Smooth muscle cell (in vitro differentiated cells): ENCODE measurements at regions not wholly inside any gene's neighbourhood (a gene's known extent, or its start where the extent isn't known, plus 50 kb on each side); places are given as distances from the start of the nearest gene placed in this dataset.

Source experiments
- DNase-seq: peaks from one replicate; lab custom pipeline; 2025; ENCODE audit not compliant: unreplicated experiment; lab: John Stamatoyannopoulos, UW
- H2AFZ ChIP-seq: fragments of 200-600 bp; sonication (generic); 2 replicates; pipeline ENCODE4 v1.6.0; 2016; ENCODE audit warnings: antibody characterized with exemption, low read depth, mild to moderate bottlenecking
- H3F3A ChIP-seq: fragments of 200-600 bp; sonication (generic); 2 replicates; pipeline ENCODE4 v1.6.0; 2017; ENCODE audit warnings: antibody characterized with exemption, low read depth
- H3K27ac ChIP-seq: fragments of 200-600 bp; sonication (generic); 2 replicates; pipeline ENCODE4 v1.5.1; 2016; ENCODE audit warnings: low read depth, mild to moderate bottlenecking
- H3K27me3 ChIP-seq: fragments of 200-600 bp; sonication (generic); 2 replicates; pipeline ENCODE4 v1.6.1; 2016; ENCODE audit warnings: low read depth, mild to moderate bottlenecking
- H3K36me3 ChIP-seq: fragments of 200-600 bp; sonication (generic); 2 replicates; pipeline ENCODE4 v1.5.1; 2016; ENCODE audit warnings: low read depth
- H3K4me1 ChIP-seq: fragments of 200-600 bp; sonication (generic); 2 replicates; pipeline ENCODE4 v1.5.1; 2016; ENCODE audit warnings: low read depth
- H3K4me2 ChIP-seq: fragments of 200-600 bp; sonication (generic); 2 replicates; pipeline ENCODE4 v1.6.0; 2016; ENCODE audit warnings: mild to moderate bottlenecking
- H3K4me3 ChIP-seq: fragments of 200-600 bp; sonication (generic); 2 replicates; pipeline ENCODE4 v1.5.1; 2016; ENCODE audit warnings: mild to moderate bottlenecking
- H3K79me2 ChIP-seq: fragments of 200-600 bp; sonication (generic); 2 replicates; pipeline ENCODE4 v1.6.0; 2016; ENCODE audit warnings: low read depth, mild to moderate bottlenecking
- H3K9ac ChIP-seq: fragments of 200-600 bp; sonication (generic); 2 replicates; pipeline ENCODE4 v1.6.0; 2016; ENCODE audit warnings: low read depth
- H3K9me3 ChIP-seq: fragments of 200-600 bp; sonication (generic); replicated peaks from 2 replicates; pipeline ENCODE4 v1.5.1; 2016; ENCODE audit warnings: low read depth
- H4K20me1 ChIP-seq: fragments of 200-600 bp; sonication (generic); 2 replicates; pipeline ENCODE4 v1.6.0; 2016; ENCODE audit warnings: low read depth
- CTCF ChIP-seq: fragments of 200-600 bp; sonication (generic); IDR thresholded peaks from 2 replicates; pipeline ENCODE4 v1.5.1; 2017; ENCODE audit warnings: borderline replicate concordance, mild to moderate bottlenecking, antibody characterized with exemption; ENCODE audit not compliant: insufficient read depth, poor library complexity, severe bottlenecking
- WGBS: methylation state at CpG from one replicate; pipeline ENCODE4 v1.1.7; 2016; ENCODE audit warnings: low lambda C conversion rate; 5-methylcytosine and 5-hydroxymethylcytosine counted together

GRCh38 chr3:174532216-174532615, 326.9 kb upstream of the NAALADL2 start:
- no peak for DNase-seq
- Histone ChIP-seq H2AFZ (no peak overlapping the region), H3K27me3 (no peaks in the 10 kb centered on the region), H3F3A (no peaks in the 10 kb centered on the region), H3K4me3 (no peak overlapping the region), H3K9ac (no peak overlapping the region), H4K20me1 (no peaks in the 10 kb centered on the region), H3K36me3 (no peaks in the 10 kb centered on the region), H3K27ac (no peak overlapping the region), H3K9me3 (no peaks in the 10 kb centered on the region), H3K79me2 (no peaks in the 10 kb centered on the region), H3K4me1 (peaks cover 21% of the 10 kb centered on the region), H3K4me2 (no peak overlapping the region)
- 100% methylated on average over 1 of the region's 1 CpG for WGBS
- no peak for TF ChIP-seq CTCF

DNA sequence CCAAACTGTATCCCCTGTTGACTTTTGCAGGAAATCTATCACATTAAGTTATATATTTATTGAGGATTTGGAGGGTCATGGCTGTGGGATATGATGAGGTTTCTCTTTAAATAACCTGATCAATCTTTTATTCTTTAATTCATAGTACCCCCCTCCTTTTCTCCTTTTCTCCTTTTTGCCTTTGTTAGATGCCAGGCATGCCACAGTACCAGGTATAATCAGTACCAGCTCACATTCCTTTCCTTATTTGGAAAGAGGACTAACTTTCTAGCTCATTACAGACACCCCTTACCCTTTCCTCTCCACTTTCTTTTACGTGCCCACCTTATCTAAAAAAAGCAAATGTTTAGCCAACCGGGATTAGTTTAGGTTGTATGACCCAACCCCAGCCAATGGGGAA, 326.4 kb upstream of the NAALADL2 start:
- peak overlapping the region; percentile 33 for H3K4me2 ChIP-seq

GRCh38 chr3:174533286-174533685, 325.8 kb upstream of the NAALADL2 start:
- no peaks in the 10 kb centered on the region for H3K79me2 ChIP-seq
- H3K9me3 ChIP-seq, result no peaks in the 10 kb centered on the region
- no peak for DNase-seq
- WGBS, result 79% methylated on average over 2 of the region's 2 CpGs
- no peak overlapping the region for H3K9ac ChIP-seq
- peaks cover 23% of the 10 kb centered on the region for H3K4me1 ChIP-seq
- no peak for TF ChIP-seq CTCF
- no peak overlapping the region for H2AFZ ChIP-seq
- no peaks in the 10 kb centered on the region for H3K27me3 ChIP-seq
- H4K20me1 ChIP-seq, result no peaks in the 10 kb centered on the region
- H3F3A ChIP-seq, result no peaks in the 10 kb centered on the region
- no peaks in the 10 kb centered on the region for H3K36me3 ChIP-seq
- H3K4me3 ChIP-seq, result no peak overlapping the region
- no peak overlapping the region for H3K27ac ChIP-seq
- peak overlapping the region; percentile 33 for H3K4me2 ChIP-seq

More for the DNA sequence above, 326.4 kb upstream of the NAALADL2 start:
- no peaks in the 10 kb centered on the region for H3F3A ChIP-seq
- no peaks in the 10 kb centered on the region for H4K20me1 ChIP-seq
- no peak overlapping the region for H3K9ac ChIP-seq
- H3K4me1 ChIP-seq, result peaks cover 21% of the 10 kb centered on the region
- TF ChIP-seq CTCF, result no peak
- WGBS, result 61% methylated on average over 2 of the region's 2 CpGs
- no peak for DNase-seq
- no peaks in the 10 kb centered on the region for H3K27me3 ChIP-seq
- H3K4me3 ChIP-seq, result no peak overlapping the region
- H2AFZ ChIP-seq, result no peak overlapping the region
- no peaks in the 10 kb centered on the region for H3K36me3 ChIP-seq
- no peaks in the 10 kb centered on the region for H3K79me2 ChIP-seq
- H3K9me3 ChIP-seq, result no peaks in the 10 kb centered on the region
- no peak overlapping the region for H3K27ac ChIP-seq

DNA sequence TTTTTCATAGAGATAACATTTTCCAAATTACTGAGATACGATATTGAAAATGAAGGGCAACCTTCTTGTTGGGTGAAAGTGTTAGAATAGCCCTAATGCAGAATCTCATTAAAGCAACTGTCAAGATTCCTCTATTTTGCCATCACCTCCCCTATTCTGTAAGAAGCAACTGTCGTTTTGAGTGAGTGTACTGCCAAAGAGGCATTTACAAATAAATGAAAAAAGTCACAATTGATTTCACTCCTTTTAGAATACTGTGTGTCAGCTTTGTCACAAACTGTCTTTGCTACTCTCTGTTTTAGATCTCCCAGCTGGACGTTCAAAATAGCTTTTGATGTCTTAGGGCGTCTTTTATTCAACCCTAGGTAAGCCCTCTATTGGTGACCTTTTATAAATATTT, 322.8 kb upstream of the NAALADL2 start:
- no peak overlapping the region for H3K4me3 ChIP-seq
- no peaks in the 10 kb centered on the region for H3K27me3 ChIP-seq
- no peak overlapping the region for H3K9ac ChIP-seq
- no peaks in the 10 kb centered on the region for H3K79me2 ChIP-seq
- H3K27ac ChIP-seq, result no peak overlapping the region
- H3F3A ChIP-seq, result no peaks in the 10 kb centered on the region
- H3K9me3 ChIP-seq, result no peaks in the 10 kb centered on the region
- no peak overlapping the region for H2AFZ ChIP-seq
- peaks cover 33% of the 10 kb centered on the region for H3K4me1 ChIP-seq
- 66% methylated on average over 4 of the region's 4 CpGs for WGBS
- no peaks in the 10 kb centered on the region for H4K20me1 ChIP-seq
- DNase-seq, result no peak
- TF ChIP-seq CTCF, result no peak
- H3K36me3 ChIP-seq, result no peaks in the 10 kb centered on the region
- no peak overlapping the region for H3K4me2 ChIP-seq
